HG03378 (cell line): ENCODE measurements at regions not wholly inside any gene's neighbourhood (a gene's known extent, or its start where the extent isn't known, plus 50 kb on each side); places are given as distances from the start of the nearest gene placed in this dataset.

Source experiments
- ATAC-seq: cut with Tn5 transposase; IDR thresholded peaks from one replicate; pipeline ENCODE4 v1.9.1; 2021; ENCODE audit warnings: mild to moderate bottlenecking, moderate library complexity; ENCODE audit not compliant: unreplicated experiment

DNA sequence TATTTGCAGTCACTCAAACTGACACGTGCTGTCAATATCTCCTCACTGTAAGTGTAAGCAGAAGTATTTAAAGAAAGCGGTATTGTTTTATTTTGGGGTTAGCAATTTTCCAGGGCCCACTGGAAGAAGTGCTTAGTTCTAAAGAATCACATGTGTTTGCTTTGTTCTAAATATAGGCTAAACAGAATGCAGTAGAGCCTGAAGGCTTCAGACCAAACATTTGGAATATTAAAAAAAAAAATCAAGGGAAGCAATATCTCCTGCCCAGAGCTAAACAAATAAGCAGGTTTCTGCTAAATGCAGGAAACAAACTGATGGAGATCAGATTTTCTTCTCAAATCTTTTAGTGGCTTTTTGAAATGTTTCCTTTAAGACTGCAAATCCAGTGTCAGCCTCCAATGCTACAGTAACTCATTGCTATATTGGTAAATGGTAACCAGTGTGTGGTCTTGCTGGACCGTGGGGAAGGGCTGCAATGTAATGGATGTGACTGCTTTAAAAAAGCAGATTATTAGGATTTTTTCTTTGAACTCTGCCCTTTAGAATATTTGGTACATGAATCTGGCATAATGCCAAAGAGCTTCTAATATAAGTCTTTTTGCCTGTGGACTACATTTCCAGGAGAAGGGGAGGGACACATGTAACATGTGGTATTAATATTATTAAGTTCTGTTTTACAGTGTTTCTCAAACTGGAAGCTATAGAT lies 317.1 kb upstream of the FERMT1 start:
- no peak for ATAC-seq

GRCh38 chr20:6434131-6434530 lies 311.3 kb upstream of the FERMT1 start:
- ATAC-seq, result no peak

DNA sequence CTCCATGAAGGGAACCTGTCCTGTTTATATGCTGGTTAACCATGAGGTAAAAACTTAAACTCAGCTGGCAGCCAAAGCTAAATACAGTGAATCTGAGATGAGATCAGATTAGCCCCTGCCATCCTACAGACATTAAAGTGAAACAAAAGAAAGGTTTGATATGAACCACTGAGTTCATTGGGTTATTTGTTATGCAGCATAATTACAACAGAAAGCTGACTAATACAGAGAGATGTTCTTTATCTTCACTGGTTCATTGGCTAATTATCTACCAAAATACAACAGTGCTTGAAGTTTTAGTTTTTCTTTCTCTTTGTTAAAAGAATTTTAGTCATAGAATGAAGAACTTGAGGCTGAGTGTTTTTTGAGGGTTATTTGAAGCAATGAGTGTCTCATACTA lies 307.6 kb upstream of the FERMT1 start:
- no peak for ATAC-seq

- no peak for ATAC-seq
Measured at GRCh38 chr20:6426287-6426891, 303.6 kb upstream of the FERMT1 start.

GRCh38 chr20:6421321-6422248 lies 298.8 kb upstream of the FERMT1 start:
- ATAC-seq, result no peak

DNA sequence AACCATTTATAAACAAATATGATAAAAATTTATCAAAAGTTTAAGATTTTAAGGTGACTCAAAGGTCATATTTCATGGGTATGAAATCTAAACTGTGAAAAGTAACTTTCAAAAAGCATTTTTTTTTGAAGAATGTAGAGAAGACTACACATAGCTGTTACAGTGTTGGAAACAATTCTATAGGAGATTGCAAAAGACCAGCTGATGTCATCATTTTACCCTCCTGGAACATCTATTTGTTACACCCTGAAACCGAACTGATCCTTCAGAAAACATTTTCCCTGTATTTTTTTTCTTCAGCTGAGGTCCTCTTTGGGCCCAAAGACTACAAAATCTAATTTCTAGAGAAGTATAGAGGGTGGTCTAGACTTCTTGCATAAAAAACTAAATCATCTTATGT lies 297.5 kb upstream of the FERMT1 start:
- no peak for ATAC-seq

DNA sequence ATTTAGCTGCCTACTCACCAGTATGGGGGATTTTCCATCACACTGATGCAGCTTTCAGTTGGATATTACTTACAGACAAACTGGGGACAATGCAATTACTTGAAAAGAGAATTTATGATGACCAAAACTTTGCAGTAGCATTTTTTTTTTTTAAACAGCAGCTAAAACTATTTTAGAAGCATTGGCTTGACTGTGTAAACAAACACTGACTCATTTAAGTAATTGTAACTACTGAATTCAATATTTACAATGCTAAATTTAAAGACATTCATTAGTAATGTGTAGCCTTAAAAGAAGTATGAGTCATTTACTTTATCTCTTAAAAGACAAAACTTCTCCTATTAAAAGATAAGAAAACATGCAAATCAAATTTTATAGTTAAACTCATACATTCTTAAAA lies 295.9 kb upstream of the FERMT1 start:
- ATAC-seq, result no peak

DNA sequence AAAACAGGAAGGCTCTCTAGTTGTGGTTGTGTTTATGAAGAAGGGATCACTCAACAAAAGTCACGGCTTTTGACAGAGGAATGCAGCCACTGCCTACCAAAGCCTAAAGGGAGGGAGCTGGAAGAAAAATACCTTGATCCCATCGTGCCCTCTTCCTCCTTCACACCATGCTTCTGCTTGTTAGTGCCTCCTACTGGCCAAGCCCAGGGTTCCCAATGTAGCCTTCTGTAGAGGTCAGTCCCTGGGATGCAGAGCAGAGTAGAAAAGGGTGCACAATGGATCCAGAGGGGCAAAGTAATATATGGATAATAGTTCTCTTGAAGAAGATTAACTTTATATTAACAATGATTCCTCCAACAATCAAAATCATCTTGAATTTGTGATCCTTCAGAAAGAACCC lies 293.5 kb upstream of the FERMT1 start:
- ATAC-seq, result no peak

DNA sequence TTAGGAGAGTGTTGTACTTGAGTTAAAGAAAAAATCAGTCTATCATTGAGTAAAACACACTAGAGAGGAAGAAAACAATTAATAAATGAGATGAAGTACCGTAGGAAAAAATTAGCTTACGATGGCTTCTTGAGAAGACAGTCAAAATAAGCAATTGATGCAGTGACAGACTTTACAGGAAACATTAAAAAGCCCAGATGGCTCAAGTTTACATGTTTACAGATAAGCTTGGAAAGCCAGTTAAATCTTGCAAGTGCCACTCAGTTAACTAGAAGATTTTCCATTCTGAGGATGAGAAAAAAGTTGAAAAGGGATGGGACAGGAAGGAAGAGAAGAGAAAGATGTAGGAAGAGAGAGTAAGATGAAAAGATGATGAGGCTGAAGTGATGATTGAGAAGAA lies 288.8 kb upstream of the FERMT1 start:
- ATAC-seq, result no peak

DNA sequence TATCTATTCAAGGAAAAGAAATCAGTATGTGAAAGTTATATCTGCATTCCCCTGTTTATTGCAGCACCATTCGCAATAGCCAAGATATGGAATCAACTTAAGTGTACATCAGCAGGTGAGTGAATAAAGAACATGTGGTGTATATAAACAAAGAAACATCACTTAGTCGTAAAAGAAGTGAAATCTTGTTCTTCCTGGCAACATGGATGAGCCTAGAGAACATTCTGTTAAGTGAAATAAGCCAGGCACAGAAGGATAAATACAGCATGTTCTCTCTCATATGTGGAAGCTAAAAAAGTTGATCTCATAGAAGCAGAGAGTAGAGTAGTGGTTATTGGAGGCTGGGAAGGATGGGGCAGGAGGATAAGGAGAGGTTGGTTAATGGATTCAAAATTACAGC lies 287.9 kb upstream of the FERMT1 start:
- no peak for ATAC-seq

DNA sequence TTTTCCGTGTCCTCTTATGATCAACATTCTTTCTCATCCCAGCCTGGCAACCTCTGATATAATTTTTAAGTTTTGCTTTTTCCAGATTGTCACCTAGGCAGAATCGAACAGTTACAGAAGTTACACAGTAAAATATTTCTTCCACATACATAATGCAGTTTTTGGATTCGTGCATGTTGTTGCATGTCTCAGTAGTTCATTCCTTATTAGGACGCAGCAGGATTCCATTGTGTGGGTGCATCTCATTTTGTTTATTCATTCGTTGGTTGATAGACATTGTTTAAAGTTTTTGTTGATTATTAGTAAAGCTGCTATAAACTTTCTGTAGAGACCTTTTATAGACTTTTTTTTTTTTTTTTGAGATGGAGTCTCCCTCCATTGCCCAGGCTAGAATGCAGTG lies 284.3 kb upstream of the FERMT1 start:
- no peak for ATAC-seq

- ATAC-seq, result no peak
Measured at GRCh38 chr20:6401893-6402557, 279.2 kb upstream of the FERMT1 start.

GRCh38 chr20:6397115-6397514 lies 274.3 kb upstream of the FERMT1 start:
- ATAC-seq, result no peak

DNA sequence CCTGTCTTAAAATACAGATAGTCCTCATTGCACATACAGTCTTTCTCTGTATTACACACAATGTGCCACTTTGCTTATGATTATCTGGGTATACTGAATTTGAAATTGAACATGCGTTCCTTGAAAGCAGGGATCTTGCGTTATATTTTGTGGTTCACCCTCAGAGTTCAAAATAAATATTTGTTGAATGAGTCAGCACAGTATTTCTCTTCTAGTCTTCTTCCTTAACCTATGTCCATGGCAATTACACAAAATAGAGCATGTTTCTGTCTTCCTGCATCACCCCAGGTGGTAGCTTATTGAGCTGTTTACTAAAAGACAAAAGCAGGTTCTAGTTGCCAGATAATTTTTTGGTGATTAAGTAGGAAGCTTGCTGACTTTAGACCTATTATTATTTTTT lies 272.9 kb upstream of the FERMT1 start:
- no peak for ATAC-seq

DNA sequence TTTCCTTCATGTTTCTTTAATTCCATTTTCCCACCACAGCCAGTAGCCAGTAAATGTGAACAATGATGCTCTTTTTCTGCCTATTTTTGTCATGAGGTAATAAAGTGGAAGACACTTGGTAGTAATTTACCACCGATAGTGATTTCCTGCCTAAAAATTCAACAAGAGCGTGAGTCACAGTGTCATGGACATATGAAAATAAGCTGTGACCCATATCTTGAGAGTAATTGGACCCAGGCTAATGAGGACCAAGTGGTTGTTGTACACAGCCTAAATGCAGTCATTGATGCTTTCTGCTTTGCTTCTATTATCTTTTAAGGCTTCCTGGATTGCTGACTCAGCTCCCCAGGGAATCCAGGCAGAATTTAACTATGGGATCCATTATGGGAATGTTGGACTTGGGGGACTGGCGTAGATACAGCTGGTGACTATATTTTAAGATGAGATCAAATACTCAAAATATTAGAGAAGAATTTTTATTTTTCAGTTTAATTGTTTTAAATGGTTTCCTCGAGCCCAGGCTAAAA lies 265.9 kb upstream of the FERMT1 start:
- ATAC-seq, result no peak

- no peak for ATAC-seq
Measured at GRCh38 chr20:6384956-6385486, 262.2 kb upstream of the FERMT1 start.

DNA sequence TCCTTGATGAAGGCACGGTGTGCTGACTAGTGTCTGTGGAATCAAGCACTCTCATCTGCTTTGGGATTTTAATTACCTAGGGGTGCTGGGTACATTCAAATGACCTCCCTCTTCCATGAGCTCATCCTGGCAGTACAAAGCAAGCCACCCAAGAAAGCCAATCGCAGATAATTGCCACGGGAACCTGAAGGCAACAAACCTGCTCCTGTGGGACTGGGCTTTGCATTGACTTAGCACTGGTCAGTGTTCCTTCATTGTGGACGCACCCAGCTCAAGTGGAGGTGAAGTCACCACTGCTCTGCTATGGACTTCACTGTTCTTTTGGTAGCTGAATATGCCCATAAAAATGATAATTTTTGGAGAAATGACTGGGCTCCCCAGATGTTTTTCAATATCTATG lies 261.6 kb upstream of the FERMT1 start:
- no peak for ATAC-seq

DNA sequence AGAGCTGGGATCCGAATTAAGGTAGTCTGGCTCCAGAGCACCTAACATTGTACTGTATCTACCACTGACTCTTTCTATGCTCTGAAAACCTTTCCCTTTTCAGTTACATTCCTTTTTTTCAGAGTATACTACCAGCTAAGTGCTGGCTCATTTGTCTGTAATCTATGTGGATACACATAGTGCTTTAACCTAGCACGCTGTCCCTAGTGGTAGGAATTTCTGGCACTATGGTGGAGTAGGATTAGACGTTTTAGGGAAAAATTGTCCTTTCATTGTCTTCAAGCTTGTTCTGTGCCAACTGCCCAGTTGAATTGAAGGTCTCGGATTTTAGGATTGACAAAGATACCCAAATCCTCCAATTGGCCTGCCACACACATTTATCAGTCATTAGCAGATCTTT lies 259.1 kb upstream of the FERMT1 start:
- ATAC-seq, result no peak

DNA sequence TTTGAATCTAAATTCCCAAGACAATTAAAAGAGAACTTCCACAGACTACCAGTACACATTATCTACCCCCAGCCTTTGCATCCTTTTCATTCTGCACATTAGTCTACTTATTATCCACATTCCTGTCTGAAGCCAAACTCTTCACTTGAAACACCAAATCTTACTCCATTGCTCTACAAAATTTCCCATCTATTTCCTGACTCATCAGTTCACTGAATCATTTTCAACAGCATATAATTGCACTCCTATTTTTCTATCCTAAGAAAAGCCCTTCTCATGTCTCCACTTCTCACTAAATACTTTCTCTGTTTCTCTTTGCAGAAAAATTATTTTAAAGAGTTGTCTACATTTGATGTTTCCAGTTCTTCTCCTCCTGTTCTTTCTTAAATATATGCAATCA lies 239.4 kb upstream of the FERMT1 start:
- no peak for ATAC-seq

DNA sequence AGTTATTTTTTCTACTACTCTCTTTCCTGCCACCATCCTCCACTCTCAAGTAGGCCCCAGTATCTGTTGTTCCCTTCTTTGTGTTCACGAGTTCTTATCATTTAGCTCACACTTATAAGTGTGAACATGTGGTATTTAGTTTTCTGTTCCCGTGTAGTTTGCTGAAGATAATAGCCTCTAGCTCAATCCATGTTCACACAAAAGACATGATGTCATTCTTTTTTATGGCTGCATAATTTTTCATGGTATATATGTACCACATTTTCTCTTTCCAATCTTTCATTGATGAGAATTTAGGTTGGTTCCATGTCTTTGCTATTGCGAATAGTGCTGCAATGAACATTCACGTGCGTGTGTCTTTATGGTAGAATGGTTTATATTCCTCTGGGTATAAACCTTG lies 237.9 kb upstream of the FERMT1 start:
- ATAC-seq, result no peak
